H7 (cell line): ENCODE measurements at regions not wholly inside any gene's neighbourhood (a gene's known extent, or its start where the extent isn't known, plus 50 kb on each side); places are given as distances from the start of the nearest gene placed in this dataset.
"Not testable (repeated sequence)": the region's sequence is repeated elsewhere in the genome, so short reads cannot be mapped to it uniquely, and the experiment has no call there.

Experiments
- DNase-seq: peaks from one replicate; pipeline ENCODE4 v3.0.0; 2012
- H3K27me3 ChIP-seq: 2 replicates; pipeline ENCODE4 v1.6.0; 2011; ENCODE audit warnings: mild to moderate bottlenecking, low read length; ENCODE audit not compliant: control insufficient read depth, insufficient read depth
- H3K36me3 ChIP-seq: replicated peaks from 2 replicates; pipeline ENCODE4 v1.5.1; 2011; ENCODE audit warnings: low read length; ENCODE audit not compliant: control insufficient read depth, insufficient read depth
- H3K4me3 ChIP-seq: 2 replicates; pipeline ENCODE4 v1.5.1; 2011; ENCODE audit warnings: low read depth, mild to moderate bottlenecking, control low read depth, low read length, moderate library complexity; ENCODE audit not compliant: insufficient read depth

- H3K4me3 ChIP-seq = no peak overlapping the region
- no peak for DNase-seq
- no peaks in the 10 kb centered on the region for H3K36me3 ChIP-seq
- H3K27me3 ChIP-seq = no peaks in the 10 kb centered on the region
Observed at GRCh38 chr9:87193925-87194868, 246.9 kb upstream of the GAS1 start.

- H3K36me3 ChIP-seq = no peaks in the 10 kb centered on the region
- no peaks in the 10 kb centered on the region for H3K27me3 ChIP-seq
- DNase-seq = no peak
- H3K4me3 ChIP-seq = no peak overlapping the region
Observed at GRCh38 chr9:87195306-87195705, 248.0 kb upstream of the GAS1 start.

- Histone ChIP-seq H3K36me3 (no peaks in the 10 kb centered on the region), H3K27me3 (no peaks in the 10 kb centered on the region), H3K4me3 (no peak overlapping the region)
- DNase-seq = no peak
Observed at GRCh38 chr9:87197349-87198130, 250.2 kb upstream of the GAS1 start.

- Histone ChIP-seq H3K36me3 (no peaks in the 10 kb centered on the region), H3K27me3 (no peaks in the 10 kb centered on the region), H3K4me3 (no peak overlapping the region)
- DNase-seq = no peak
Observed at GRCh38 chr9:87198716-87199115, 251.4 kb upstream of the GAS1 start.

- Histone ChIP-seq H3K36me3 (no peaks in the 10 kb centered on the region), H3K4me3 (no peak overlapping the region), H3K27me3 (no peaks in the 10 kb centered on the region)
- DNase-seq = no peak
Observed at GRCh38 chr9:87199278-87199677, 252.0 kb upstream of the GAS1 start.

GRCh38 chr9:87199782-87200181 lies 252.5 kb upstream of the GAS1 start:
- H3K4me3 ChIP-seq = no peak overlapping the region
- no peak for DNase-seq
- no peaks in the 10 kb centered on the region for H3K27me3 ChIP-seq
- no peaks in the 10 kb centered on the region for H3K36me3 ChIP-seq

- Histone ChIP-seq H3K36me3 (no peaks in the 10 kb centered on the region), H3K27me3 (no peaks in the 10 kb centered on the region), H3K4me3 (no peak overlapping the region)
- DNase-seq = no peak
Observed at GRCh38 chr9:87201351-87201751, 254.0 kb upstream of the GAS1 start.

GRCh38 chr9:87206064-87206661 lies 258.9 kb upstream of the GAS1 start:
- Histone ChIP-seq H3K36me3 (no peaks in the 10 kb centered on the region), H3K4me3 (no peak overlapping the region), H3K27me3 (no peaks in the 10 kb centered on the region)
- no peak for DNase-seq

- not testable (repeated sequence) for H3K36me3 ChIP-seq, H3K4me3 ChIP-seq, DNase-seq, H3K27me3 ChIP-seq
Observed at GRCh38 chr9:87210658-87211057, 263.4 kb upstream of the GAS1 start.

GRCh38 chr9:87211669-87212068 lies 264.4 kb upstream of the GAS1 start:
- no peaks in the 10 kb centered on the region for H3K27me3 ChIP-seq
- DNase-seq = no peak
- no peak overlapping the region for H3K4me3 ChIP-seq
- no peaks in the 10 kb centered on the region for H3K36me3 ChIP-seq

GRCh38 chr9:87212605-87213021 lies 265.3 kb upstream of the GAS1 start:
- H3K36me3 ChIP-seq = no peaks in the 10 kb centered on the region
- H3K4me3 ChIP-seq = no peak overlapping the region
- peak; percentile 48 for DNase-seq
- no peaks in the 10 kb centered on the region for H3K27me3 ChIP-seq

GRCh38 chr9:87213948-87214347 lies 266.6 kb upstream of the GAS1 start:
- H3K27me3 ChIP-seq = no peaks in the 10 kb centered on the region
- DNase-seq = no peak
- H3K4me3 ChIP-seq = no peak overlapping the region
- no peaks in the 10 kb centered on the region for H3K36me3 ChIP-seq

GRCh38 chr9:87214991-87215390 lies 267.7 kb upstream of the GAS1 start:
- no peaks in the 10 kb centered on the region for H3K36me3 ChIP-seq
- no peak for DNase-seq
- H3K4me3 ChIP-seq = no peak overlapping the region
- no peaks in the 10 kb centered on the region for H3K27me3 ChIP-seq

GRCh38 chr9:87216036-87216435 lies 268.7 kb upstream of the GAS1 start:
- Histone ChIP-seq H3K36me3 (no peaks in the 10 kb centered on the region), H3K4me3 (no peak overlapping the region), H3K27me3 (no peaks in the 10 kb centered on the region)
- no peak for DNase-seq
